ENCODE measurements at regions not wholly inside any gene's neighbourhood (a gene's known extent, or its start where the extent isn't known, plus 50 kb on each side); places are given as distances from the start of the nearest gene placed in this dataset.

DNA sequence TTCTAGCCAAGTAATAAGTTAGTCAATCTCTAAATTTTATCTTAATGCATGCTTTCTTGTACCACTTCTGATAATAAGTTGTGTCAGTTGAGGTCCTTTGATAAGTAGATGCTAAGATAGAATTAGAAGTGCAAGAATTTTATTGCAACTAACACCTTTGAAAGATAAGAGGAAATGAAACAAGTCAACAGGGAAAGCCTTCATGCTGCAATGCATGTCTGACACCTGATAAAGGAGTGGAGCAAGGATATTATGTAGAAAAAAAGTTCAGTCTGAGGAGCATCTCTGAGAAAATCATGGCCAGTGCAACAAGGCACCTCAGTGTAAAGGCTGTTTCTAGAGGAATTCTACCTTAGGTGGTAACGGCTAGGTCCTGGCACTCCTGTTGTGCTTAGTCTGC, 210.7 kb upstream of the PPP1R2C start:
- no peak for DNase-seq (ENCODE audit: extremely low read depth, low read depth)
- no peak overlapping the region for H3K4me3 ChIP-seq (replicated peaks; ENCODE audit: low read depth, low read length)
- TF ChIP-seq, protein P1, sequence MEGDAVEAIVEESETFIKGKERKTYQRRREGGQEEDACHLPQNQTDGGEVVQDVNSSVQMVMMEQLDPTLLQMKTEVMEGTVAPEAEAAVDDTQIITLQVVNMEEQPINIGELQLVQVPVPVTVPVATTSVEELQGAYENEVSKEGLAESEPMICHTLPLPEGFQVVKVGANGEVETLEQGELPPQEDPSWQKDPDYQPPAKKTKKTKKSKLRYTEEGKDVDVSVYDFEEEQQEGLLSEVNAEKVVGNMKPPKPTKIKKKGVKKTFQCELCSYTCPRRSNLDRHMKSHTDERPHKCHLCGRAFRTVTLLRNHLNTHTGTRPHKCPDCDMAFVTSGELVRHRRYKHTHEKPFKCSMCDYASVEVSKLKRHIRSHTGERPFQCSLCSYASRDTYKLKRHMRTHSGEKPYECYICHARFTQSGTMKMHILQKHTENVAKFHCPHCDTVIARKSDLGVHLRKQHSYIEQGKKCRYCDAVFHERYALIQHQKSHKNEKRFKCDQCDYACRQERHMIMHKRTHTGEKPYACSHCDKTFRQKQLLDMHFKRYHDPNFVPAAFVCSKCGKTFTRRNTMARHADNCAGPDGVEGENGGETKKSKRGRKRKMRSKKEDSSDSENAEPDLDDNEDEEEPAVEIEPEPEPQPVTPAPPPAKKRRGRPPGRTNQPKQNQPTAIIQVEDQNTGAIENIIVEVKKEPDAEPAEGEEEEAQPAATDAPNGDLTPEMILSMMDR (IDR thresholded peaks at IDR 0.05; ENCODE audit: low read depth, low read length, missing control alignments) = no peak

DNA sequence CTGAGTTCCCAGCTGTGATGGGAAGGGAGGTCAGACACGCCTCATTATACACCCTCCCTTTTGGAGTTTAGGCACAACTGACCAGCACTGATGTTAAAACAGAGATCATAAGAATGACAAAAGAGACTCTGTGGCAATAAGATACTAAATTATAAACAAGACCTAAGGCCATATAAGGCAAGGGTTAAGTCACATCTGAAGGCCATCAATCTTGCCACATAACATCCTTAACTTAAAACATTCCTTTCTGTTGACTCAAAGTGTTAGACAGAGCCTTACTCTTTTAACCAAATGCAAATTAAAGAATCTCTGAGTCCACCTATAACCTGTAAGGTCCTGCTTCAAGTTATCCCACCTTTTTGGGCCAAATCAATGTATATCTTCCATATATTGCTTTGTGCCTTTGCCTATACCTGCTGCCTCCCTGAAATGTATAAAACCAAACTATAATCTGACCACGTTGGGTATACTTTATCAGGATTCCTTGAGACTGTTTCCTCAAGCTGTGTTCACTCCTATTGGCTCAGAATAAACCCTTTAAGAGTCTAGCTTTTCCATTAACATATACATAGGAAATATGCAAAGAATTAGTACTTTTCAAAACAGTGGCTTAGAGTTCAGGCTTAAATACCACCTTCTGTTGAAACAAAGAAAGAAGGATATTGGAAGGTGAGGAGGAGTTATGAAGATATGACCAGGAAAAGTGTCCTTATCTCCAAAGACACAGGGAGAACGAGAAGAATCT, 214.4 kb upstream of the PPP1R2C start:
- H3K4me3 ChIP-seq (replicated peaks; ENCODE audit: low read depth, low read length) = no peak overlapping the region
- TF ChIP-seq, protein P1 (IDR thresholded peaks at IDR 0.05; ENCODE audit: low read depth, low read length, missing control alignments) = no peak
- no peak for DNase-seq (ENCODE audit: extremely low read depth, low read depth)

DNA sequence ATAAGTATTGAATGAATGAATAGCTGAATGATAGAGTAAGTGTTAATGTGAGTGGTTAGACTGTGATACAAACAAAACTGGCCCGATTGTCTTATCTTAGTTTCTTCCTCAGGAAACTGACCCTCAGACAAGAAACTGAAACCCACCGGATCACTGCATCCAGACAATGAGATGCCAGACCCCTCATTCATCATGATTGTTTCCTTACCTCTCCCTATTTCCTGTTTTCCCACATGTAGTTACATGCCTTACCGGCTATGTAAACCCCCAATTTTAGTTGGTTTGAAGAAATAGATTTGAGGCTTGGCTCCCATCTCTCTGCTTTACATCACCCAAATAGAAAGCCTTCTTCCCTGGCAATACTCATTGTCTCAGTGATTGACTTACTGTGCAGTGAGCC, 218.9 kb upstream of the PPP1R2C start:
- no peak overlapping the region for H3K4me3 ChIP-seq (replicated peaks; ENCODE audit: low read depth, low read length)
- no peak for DNase-seq (ENCODE audit: extremely low read depth, low read depth)
- TF ChIP-seq, protein P1 (IDR thresholded peaks at IDR 0.05; ENCODE audit: low read depth, low read length, missing control alignments) = no peak

DNA sequence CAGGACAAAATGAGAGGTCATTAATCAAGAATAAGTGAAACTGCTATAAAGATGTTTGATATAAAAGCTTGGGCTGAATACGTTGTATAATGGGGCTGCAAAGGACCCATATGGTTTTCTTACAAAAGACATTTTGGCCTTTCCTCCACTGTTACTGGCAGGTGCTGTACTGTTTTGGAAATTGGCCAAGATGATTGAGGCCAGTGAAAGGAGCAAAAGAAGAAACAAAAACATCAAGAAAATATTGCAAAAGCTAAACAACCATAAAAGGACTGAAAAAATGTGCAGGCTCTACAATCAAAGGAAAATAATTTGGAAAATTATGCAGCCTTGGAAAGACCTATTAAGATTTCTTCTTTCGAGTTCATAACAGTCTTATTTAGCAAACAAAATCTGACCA, 222.2 kb upstream of the PPP1R2C start:
- TF ChIP-seq, protein P1 (IDR thresholded peaks at IDR 0.05; ENCODE audit: low read depth, low read length, missing control alignments) = no peak
- DNase-seq (ENCODE audit: extremely low read depth, low read depth) = no peak
- no peak overlapping the region for H3K4me3 ChIP-seq (replicated peaks; ENCODE audit: low read depth, low read length)

DNA sequence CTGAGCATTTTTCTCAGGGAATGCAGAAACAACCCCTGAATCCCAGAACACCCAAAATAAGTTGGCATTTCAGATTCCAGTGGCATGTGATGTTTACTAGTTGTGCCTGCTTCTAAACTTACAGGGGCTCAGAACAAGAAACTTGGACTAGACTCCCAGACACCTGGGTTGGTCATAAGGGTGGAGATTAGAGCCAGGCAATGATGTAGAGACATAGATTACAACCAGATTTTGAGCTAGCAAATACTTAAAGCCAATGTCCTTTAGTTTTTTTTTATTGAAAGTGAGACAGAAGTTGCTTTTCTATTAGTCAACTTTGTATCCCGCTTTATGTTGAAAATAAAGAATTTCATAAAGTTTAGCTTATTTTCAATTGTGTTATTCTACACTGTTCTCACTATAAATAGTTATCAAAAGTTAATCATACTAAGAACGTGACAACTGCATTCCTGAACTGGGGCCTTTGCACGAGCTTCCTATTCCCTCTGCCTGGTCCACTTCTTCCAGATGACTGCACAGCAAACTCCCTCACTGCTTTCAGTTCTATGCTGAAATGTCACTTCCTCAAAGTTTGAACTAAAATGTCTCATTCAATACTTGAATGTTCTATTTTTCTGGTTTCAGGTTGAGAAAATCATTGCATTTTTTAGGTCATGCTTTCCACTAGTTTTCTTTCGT, 224.7 kb upstream of the PPP1R2C start:
- TF ChIP-seq, protein P1 (IDR thresholded peaks at IDR 0.05; ENCODE audit: low read depth, low read length, missing control alignments) = no peak
- no peak overlapping the region for H3K4me3 ChIP-seq (replicated peaks; ENCODE audit: low read depth, low read length)
- DNase-seq (ENCODE audit: extremely low read depth, low read depth) = no peak

DNA sequence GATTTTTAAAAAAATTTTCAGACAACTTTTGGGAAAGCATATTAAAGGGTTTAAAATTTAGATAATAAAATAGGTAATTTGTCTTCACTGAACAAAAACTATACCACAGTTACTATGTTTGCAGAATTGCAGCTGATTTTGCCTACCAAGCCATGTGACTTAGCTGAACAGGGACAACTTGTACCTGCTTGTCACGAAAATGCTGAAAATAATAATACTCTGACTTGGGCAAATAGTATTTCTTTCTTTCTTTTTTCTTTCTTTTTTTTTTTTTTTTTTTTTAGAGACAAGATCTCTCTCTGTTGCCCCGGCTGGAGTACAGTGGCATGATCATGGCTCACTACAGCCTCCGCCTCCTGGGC, 225.2 kb upstream of the PPP1R2C start:
- H3K4me3 ChIP-seq (replicated peaks; ENCODE audit: low read depth, low read length) = no peak overlapping the region
- no peak for DNase-seq (ENCODE audit: extremely low read depth, low read depth)
- TF ChIP-seq, protein P1 (IDR thresholded peaks at IDR 0.05; ENCODE audit: low read depth, low read length, missing control alignments) = no peak

All from HFF-Myc (cell line).